Smooth muscle cell (in vitro differentiated cells): ENCODE measurements at regions not wholly inside any gene's neighbourhood (a gene's known extent, or its start where the extent isn't known, plus 50 kb on each side); places are given as distances from the start of the nearest gene placed in this dataset.

Experiments
- DNase-seq: peaks from one replicate; lab custom pipeline; 2025; ENCODE audit not compliant: unreplicated experiment; lab: John Stamatoyannopoulos, UW
- H2AFZ ChIP-seq: fragments of 200-600 bp; sonication (generic); 2 replicates; pipeline ENCODE4 v1.6.0; 2016; ENCODE audit warnings: antibody characterized with exemption, low read depth, mild to moderate bottlenecking
- H3F3A ChIP-seq: fragments of 200-600 bp; sonication (generic); 2 replicates; pipeline ENCODE4 v1.6.0; 2017; ENCODE audit warnings: antibody characterized with exemption, low read depth
- H3K27ac ChIP-seq: fragments of 200-600 bp; sonication (generic); 2 replicates; pipeline ENCODE4 v1.5.1; 2016; ENCODE audit warnings: low read depth, mild to moderate bottlenecking
- H3K27me3 ChIP-seq: fragments of 200-600 bp; sonication (generic); 2 replicates; pipeline ENCODE4 v1.6.1; 2016; ENCODE audit warnings: low read depth, mild to moderate bottlenecking
- H3K36me3 ChIP-seq: fragments of 200-600 bp; sonication (generic); 2 replicates; pipeline ENCODE4 v1.5.1; 2016; ENCODE audit warnings: low read depth
- H3K4me1 ChIP-seq: fragments of 200-600 bp; sonication (generic); 2 replicates; pipeline ENCODE4 v1.5.1; 2016; ENCODE audit warnings: low read depth
- H3K4me2 ChIP-seq: fragments of 200-600 bp; sonication (generic); 2 replicates; pipeline ENCODE4 v1.6.0; 2016; ENCODE audit warnings: mild to moderate bottlenecking
- H3K4me3 ChIP-seq: fragments of 200-600 bp; sonication (generic); 2 replicates; pipeline ENCODE4 v1.5.1; 2016; ENCODE audit warnings: mild to moderate bottlenecking
- H3K79me2 ChIP-seq: fragments of 200-600 bp; sonication (generic); 2 replicates; pipeline ENCODE4 v1.6.0; 2016; ENCODE audit warnings: low read depth, mild to moderate bottlenecking
- H3K9ac ChIP-seq: fragments of 200-600 bp; sonication (generic); 2 replicates; pipeline ENCODE4 v1.6.0; 2016; ENCODE audit warnings: low read depth
- H3K9me3 ChIP-seq: fragments of 200-600 bp; sonication (generic); replicated peaks from 2 replicates; pipeline ENCODE4 v1.5.1; 2016; ENCODE audit warnings: low read depth
- H4K20me1 ChIP-seq: fragments of 200-600 bp; sonication (generic); 2 replicates; pipeline ENCODE4 v1.6.0; 2016; ENCODE audit warnings: low read depth
- CTCF ChIP-seq: fragments of 200-600 bp; sonication (generic); IDR thresholded peaks from 2 replicates; pipeline ENCODE4 v1.5.1; 2017; ENCODE audit warnings: borderline replicate concordance, mild to moderate bottlenecking, antibody characterized with exemption; ENCODE audit not compliant: insufficient read depth, poor library complexity, severe bottlenecking
- WGBS: methylation state at CpG from one replicate; pipeline ENCODE4 v1.1.7; 2016; ENCODE audit warnings: low lambda C conversion rate; 5-methylcytosine and 5-hydroxymethylcytosine counted together

GRCh38 chr6:9627916-9628315 lies 787.0 kb downstream of the TFAP2A start:
- no peak for TF ChIP-seq CTCF
- no peaks in the 10 kb centered on the region for H3K27me3 ChIP-seq
- no peak overlapping the region for H2AFZ ChIP-seq
- no peaks in the 10 kb centered on the region for H3K79me2 ChIP-seq
- H4K20me1 ChIP-seq = no peaks in the 10 kb centered on the region
- no peak overlapping the region for H3K27ac ChIP-seq
- H3K9me3 ChIP-seq = peaks cover 3% of the 10 kb centered on the region
- no peaks in the 10 kb centered on the region for H3F3A ChIP-seq
- no peaks in the 10 kb centered on the region for H3K36me3 ChIP-seq
- H3K9ac ChIP-seq = no peak overlapping the region
- no peak overlapping the region for H3K4me2 ChIP-seq
- no peak overlapping the region for H3K4me3 ChIP-seq
- WGBS = 77% methylated on average over 3 of the region's 3 CpGs
- no peaks in the 10 kb centered on the region for H3K4me1 ChIP-seq
- DNase-seq = no peak

- no peak for DNase-seq
- no peak overlapping the region for H3K4me3 ChIP-seq
- H3K79me2 ChIP-seq = no peaks in the 10 kb centered on the region
- no peak overlapping the region for H3K9ac ChIP-seq
- H3K4me1 ChIP-seq = no peaks in the 10 kb centered on the region
- no peaks in the 10 kb centered on the region for H3K27me3 ChIP-seq
- WGBS = 68% methylated on average over 3 of the region's 3 CpGs
- H3K36me3 ChIP-seq = no peaks in the 10 kb centered on the region
- H4K20me1 ChIP-seq = no peaks in the 10 kb centered on the region
- H2AFZ ChIP-seq = no peak overlapping the region
- no peak overlapping the region for H3K27ac ChIP-seq
- no peaks in the 10 kb centered on the region for H3F3A ChIP-seq
- peaks cover 3% of the 10 kb centered on the region for H3K9me3 ChIP-seq
- TF ChIP-seq CTCF = no peak
- H3K4me2 ChIP-seq = no peak overlapping the region
These were observed 790.9 kb downstream of the TFAP2A start for GRCh38 chr6:9623985-9624384.

- Histone ChIP-seq H3K4me1 (no peaks in the 10 kb centered on the region), H3F3A (no peaks in the 10 kb centered on the region), H3K27me3 (no peaks in the 10 kb centered on the region), H3K4me3 (no peak overlapping the region), H3K36me3 (no peaks in the 10 kb centered on the region), H3K27ac (no peak overlapping the region), H3K9ac (no peak overlapping the region), H4K20me1 (no peaks in the 10 kb centered on the region), H3K9me3 (peaks cover 3% of the 10 kb centered on the region), H2AFZ (no peak overlapping the region), H3K79me2 (no peaks in the 10 kb centered on the region), H3K4me2 (no peak overlapping the region)
- DNase-seq = no peak
- 86% methylated on average over 8 of the region's 8 CpGs for WGBS
- TF ChIP-seq CTCF = no peak
These were observed 791.5 kb downstream of the TFAP2A start for GRCh38 chr6:9623228-9623832.

GRCh38 chr6:9621276-9621675 lies 793.6 kb downstream of the TFAP2A start:
- no peak for DNase-seq
- Histone ChIP-seq H3K27ac (no peak overlapping the region), H2AFZ (no peak overlapping the region), H3K4me3 (no peak overlapping the region), H3K36me3 (no peaks in the 10 kb centered on the region), H4K20me1 (no peaks in the 10 kb centered on the region), H3K9me3 (peaks cover 3% of the 10 kb centered on the region), H3K9ac (no peak overlapping the region), H3F3A (no peaks in the 10 kb centered on the region), H3K4me1 (no peaks in the 10 kb centered on the region), H3K79me2 (no peaks in the 10 kb centered on the region), H3K4me2 (no peak overlapping the region), H3K27me3 (no peaks in the 10 kb centered on the region)
- WGBS = 79% methylated on average over 3 of the region's 3 CpGs
- no peak for TF ChIP-seq CTCF
